ENCODE measurements at regions not wholly inside any gene's neighbourhood (a gene's known extent, or its start where the extent isn't known, plus 50 kb on each side); places are given as distances from the start of the nearest gene placed in this dataset.

DNA sequence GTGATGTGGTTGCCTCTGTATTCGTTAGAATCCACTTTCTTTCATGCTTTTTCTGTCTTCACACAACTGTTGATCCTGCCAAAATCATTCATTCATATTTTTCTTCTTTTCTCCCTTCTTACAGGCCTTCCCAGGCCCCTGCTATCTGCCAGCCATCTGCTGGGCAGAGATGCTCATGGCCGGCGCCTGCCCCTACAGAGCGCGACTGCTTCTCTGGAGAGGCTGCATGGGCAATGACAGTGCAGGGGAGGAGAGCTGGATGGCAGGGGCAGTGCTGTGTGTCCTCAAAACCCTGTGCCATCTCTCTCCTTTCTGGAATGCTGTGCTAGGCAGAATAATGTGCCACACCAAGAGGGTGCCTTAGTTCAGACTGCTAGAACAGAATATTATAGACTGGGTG lies 125.2 kb downstream of the INHBB start:
- Histone ChIP-seq H2BK120ac (ENCODE audit: low read depth, low read length) (no peak overlapping the region), H3K23ac (ENCODE audit: low read length in 2 of 2) (no peak overlapping the region), H2BK12ac (ENCODE audit: low read length in 2 of 2) (peak overlapping the region; percentile 11 to 42), H3K18ac (ENCODE audit: low read depth in 1 of 2, low read length in 2 of 2) (no peak overlapping the region), H3K14ac (ENCODE audit: low read length in 2 of 2) (no peak overlapping the region), H3K4me1 (ENCODE audit: control insufficient read depth, insufficient read depth, low read depth, low read length) (peaks cover 7% of the 10 kb centered on the region), H3K9me3 (ENCODE audit: control insufficient read depth, low read length) (peaks cover 9% of the 10 kb centered on the region), H3K79me1 (replicated peaks; ENCODE audit: low read length, poor library complexity, severe bottlenecking) (no peaks in the 10 kb centered on the region), H4K8ac (ENCODE audit: low read length) (no peak overlapping the region), H3K9ac (ENCODE audit: low read length) (peak overlapping the region; percentile 84), H3K36me3 (ENCODE audit: control insufficient read depth in 1 of 2, insufficient read depth in 2 of 2, low read depth in 1 of 2, low read length in 2 of 2) (no peaks in the 10 kb centered on the region), H2BK5ac (ENCODE audit: low read depth, low read length, poor library complexity, severe bottlenecking) (no peak overlapping the region), H4K91ac (ENCODE audit: low read length) (peak overlapping the region; percentile 52), H3K27ac (ENCODE audit: low read length, poor library complexity, severe bottlenecking) (no peak overlapping the region), H3K4ac (ENCODE audit: low read depth in 1 of 2, low read length in 2 of 2) (no peak overlapping the region), H3K4me3 (ENCODE audit: insufficient read depth in 1 of 2, low read depth in 1 of 2, low read length in 2 of 2) (no peak overlapping the region), H2AK5ac (ENCODE audit: low read length, severe bottlenecking) (no peak overlapping the region), H3K27me3 (ENCODE audit: control insufficient read depth in 1 of 2, insufficient read depth in 1 of 2, low read length in 2 of 2) (peaks cover 0 to 19% of the 10 kb centered on the region in 2 experiments), H3K4me2 (ENCODE audit: low read length, poor library complexity, severe bottlenecking) (no peak overlapping the region), H2BK15ac (ENCODE audit: low read depth, poor library complexity, severe bottlenecking) (no peak overlapping the region), H2AFZ (ENCODE audit: low read depth, low read length) (no peak overlapping the region)
- 76% methylated on average over 5 of the region's 5 CpGs for WGBS
- no peak for DNase-seq

- H3K4me2 ChIP-seq (ENCODE audit: low read length, poor library complexity, severe bottlenecking): no peak overlapping the region
- H3K4ac ChIP-seq (ENCODE audit: low read depth in 1 of 2, low read length in 2 of 2): no peak overlapping the region
- no peak overlapping the region for H3K27ac ChIP-seq (ENCODE audit: low read length, poor library complexity, severe bottlenecking)
- no peak overlapping the region for H4K91ac ChIP-seq (ENCODE audit: low read length)
- no peak overlapping the region for H2BK12ac ChIP-seq (ENCODE audit: low read length in 2 of 2)
- H2AK5ac ChIP-seq (ENCODE audit: low read length, severe bottlenecking): no peak overlapping the region
- no peak overlapping the region for H3K9ac ChIP-seq (ENCODE audit: low read length)
- no peak overlapping the region for H3K4me3 ChIP-seq (ENCODE audit: insufficient read depth in 1 of 2, low read depth in 1 of 2, low read length in 2 of 2)
- H3K23ac ChIP-seq (ENCODE audit: low read length in 2 of 2): no peak overlapping the region
- no peak overlapping the region for H2BK5ac ChIP-seq (ENCODE audit: low read depth, low read length, poor library complexity, severe bottlenecking)
- no peaks in the 10 kb centered on the region for H3K36me3 ChIP-seq (ENCODE audit: control insufficient read depth in 1 of 2, insufficient read depth in 2 of 2, low read depth in 1 of 2, low read length in 2 of 2)
- no peak overlapping the region for H3K18ac ChIP-seq (ENCODE audit: low read depth in 1 of 2, low read length in 2 of 2)
- H3K27me3 ChIP-seq (ENCODE audit: control insufficient read depth in 1 of 2, insufficient read depth in 1 of 2, low read length in 2 of 2): peaks cover 0 to 18% of the 10 kb centered on the region in 2 experiments
- no peak overlapping the region for H3K14ac ChIP-seq (ENCODE audit: low read length in 2 of 2)
- no peak overlapping the region for H2BK120ac ChIP-seq (ENCODE audit: low read depth, low read length)
- DNase-seq: no peak
- peaks cover 7% of the 10 kb centered on the region for H3K4me1 ChIP-seq (ENCODE audit: control insufficient read depth, insufficient read depth, low read depth, low read length)
- peaks cover 9% of the 10 kb centered on the region for H3K9me3 ChIP-seq (ENCODE audit: control insufficient read depth, low read length)
- H2AFZ ChIP-seq (ENCODE audit: low read depth, low read length): no peak overlapping the region
- H4K8ac ChIP-seq (ENCODE audit: low read length): no peak overlapping the region
- WGBS: 69% methylated on average over 2 of the region's 2 CpGs
- H2BK15ac ChIP-seq (ENCODE audit: low read depth, poor library complexity, severe bottlenecking): no peak overlapping the region
- no peaks in the 10 kb centered on the region for H3K79me1 ChIP-seq (replicated peaks; ENCODE audit: low read length, poor library complexity, severe bottlenecking)
Measured at GRCh38 chr2:120472031-120472430, 126.1 kb downstream of the INHBB start.

- H3K79me1 ChIP-seq (replicated peaks; ENCODE audit: low read length, poor library complexity, severe bottlenecking): no peaks in the 10 kb centered on the region
- WGBS: 92% methylated on average over 9 of the region's 12 CpGs
Measured at GRCh38 chr2:120472891-120473309, 127.0 kb downstream of the INHBB start.

GRCh38 chr2:120473522-120474271 lies 127.8 kb downstream of the INHBB start:
- no peaks in the 10 kb centered on the region for H3K79me1 ChIP-seq (replicated peaks; ENCODE audit: low read length, poor library complexity, severe bottlenecking)
- no peak overlapping the region for H4K91ac ChIP-seq (ENCODE audit: low read length)
- H4K8ac ChIP-seq (ENCODE audit: low read length): no peak overlapping the region
- H3K4me2 ChIP-seq (ENCODE audit: low read length, poor library complexity, severe bottlenecking): no peak overlapping the region
- H2AFZ ChIP-seq (ENCODE audit: low read depth, low read length): no peak overlapping the region
- H3K9ac ChIP-seq (ENCODE audit: low read length): no peak overlapping the region
- H3K27me3 ChIP-seq (ENCODE audit: control insufficient read depth in 1 of 2, insufficient read depth in 1 of 2, low read length in 2 of 2): peaks cover 0 to 22% of the 10 kb centered on the region in 2 experiments
- H3K27ac ChIP-seq (ENCODE audit: low read length, poor library complexity, severe bottlenecking): no peak overlapping the region
- H3K14ac ChIP-seq (ENCODE audit: low read length in 2 of 2): no peak overlapping the region
- no peak overlapping the region for H3K18ac ChIP-seq (ENCODE audit: low read depth in 1 of 2, low read length in 2 of 2)
- H2BK5ac ChIP-seq (ENCODE audit: low read depth, low read length, poor library complexity, severe bottlenecking): no peak overlapping the region
- H3K23ac ChIP-seq (ENCODE audit: low read length in 2 of 2): no peak overlapping the region
- peaks cover 7% of the 10 kb centered on the region for H3K4me1 ChIP-seq (ENCODE audit: control insufficient read depth, insufficient read depth, low read depth, low read length)
- WGBS: 86% methylated on average over 16 of the region's 16 CpGs
- no peaks in the 10 kb centered on the region for H3K36me3 ChIP-seq (ENCODE audit: control insufficient read depth in 1 of 2, insufficient read depth in 2 of 2, low read depth in 1 of 2, low read length in 2 of 2)
- peaks cover 9% of the 10 kb centered on the region for H3K9me3 ChIP-seq (ENCODE audit: control insufficient read depth, low read length)
- H2BK12ac ChIP-seq (ENCODE audit: low read length in 2 of 2): no peak overlapping the region
- no peak overlapping the region for H3K4ac ChIP-seq (ENCODE audit: low read depth in 1 of 2, low read length in 2 of 2)
- DNase-seq: no peak
- no peak overlapping the region for H2BK120ac ChIP-seq (ENCODE audit: low read depth, low read length)
- H3K4me3 ChIP-seq (ENCODE audit: insufficient read depth in 1 of 2, low read depth in 1 of 2, low read length in 2 of 2): no peak overlapping the region
- no peak overlapping the region for H2AK5ac ChIP-seq (ENCODE audit: low read length, severe bottlenecking)
- no peak overlapping the region for H2BK15ac ChIP-seq (ENCODE audit: low read depth, poor library complexity, severe bottlenecking)

More at GRCh38 chr2:120472891-120473309, 127.0 kb downstream of the INHBB start:
- Histone ChIP-seq H3K4me3 (ENCODE audit: insufficient read depth in 1 of 2, low read depth in 1 of 2, low read length in 2 of 2) (no peak overlapping the region), H3K18ac (ENCODE audit: low read depth in 1 of 2, low read length in 2 of 2) (no peak overlapping the region), H2BK12ac (ENCODE audit: low read length in 2 of 2) (no peak overlapping the region), H3K14ac (ENCODE audit: low read length in 2 of 2) (peak overlapping the region in 1 of 2 experiments; percentile 44), H2BK15ac (ENCODE audit: low read depth, poor library complexity, severe bottlenecking) (no peak overlapping the region), H3K27ac (ENCODE audit: low read length, poor library complexity, severe bottlenecking) (no peak overlapping the region), H2AK5ac (ENCODE audit: low read length, severe bottlenecking) (no peak overlapping the region), H3K4ac (ENCODE audit: low read depth in 1 of 2, low read length in 2 of 2) (no peak overlapping the region), H3K4me1 (ENCODE audit: control insufficient read depth, insufficient read depth, low read depth, low read length) (peaks cover 7% of the 10 kb centered on the region), H3K4me2 (ENCODE audit: low read length, poor library complexity, severe bottlenecking) (no peak overlapping the region), H3K9ac (ENCODE audit: low read length) (no peak overlapping the region), H4K8ac (ENCODE audit: low read length) (no peak overlapping the region), H3K23ac (ENCODE audit: low read length in 2 of 2) (no peak overlapping the region), H2BK120ac (ENCODE audit: low read depth, low read length) (no peak overlapping the region), H3K27me3 (ENCODE audit: control insufficient read depth in 1 of 2, insufficient read depth in 1 of 2, low read length in 2 of 2) (peaks cover 0 to 22% of the 10 kb centered on the region in 2 experiments), H3K36me3 (ENCODE audit: control insufficient read depth in 1 of 2, insufficient read depth in 2 of 2, low read depth in 1 of 2, low read length in 2 of 2) (no peaks in the 10 kb centered on the region), H2AFZ (ENCODE audit: low read depth, low read length) (no peak overlapping the region), H2BK5ac (ENCODE audit: low read depth, low read length, poor library complexity, severe bottlenecking) (no peak overlapping the region), H4K91ac (ENCODE audit: low read length) (no peak overlapping the region), H3K9me3 (ENCODE audit: control insufficient read depth, low read length) (peaks cover 9% of the 10 kb centered on the region)
- no peak for DNase-seq

All from mesenchymal stem cell (in vitro differentiated cells and primary cell).